Osteoblast (primary cell): ENCODE measurements at regions not wholly inside any gene's neighbourhood (a gene's known extent, or its start where the extent isn't known, plus 50 kb on each side); places are given as distances from the start of the nearest gene placed in this dataset.

ENCODE experiments used
- DNase-seq: peaks from one replicate; pipeline ENCODE4 v3.0.0; 2011; ENCODE audit warnings: low spot score, mixed read lengths; ENCODE audit not compliant: insufficient read length; ENCODE audit errors: missing footprints
- H2AFZ ChIP-seq: 2 replicates; pipeline ENCODE4 v1.6.0; 2011; ENCODE audit warnings: mild to moderate bottlenecking, low read length
- H3K27ac ChIP-seq: 2 replicates; pipeline ENCODE4 v1.5.1; 2011; ENCODE audit warnings: mild to moderate bottlenecking, low read depth, low read length, moderate library complexity
- H3K27me3 ChIP-seq: 2 replicates; pipeline ENCODE4 v1.6.0; 2012; ENCODE audit warnings: mild to moderate bottlenecking, control low read depth, inconsistent platforms, low read length, moderate library complexity; ENCODE audit not compliant: insufficient read depth
- H3K36me3 ChIP-seq: 2 replicates; pipeline ENCODE4 v1.5.1; 2011; ENCODE audit warnings: mild to moderate bottlenecking, low read length, control low read depth, moderate library complexity; ENCODE audit not compliant: insufficient read depth
- H3K4me1 ChIP-seq: 2 replicates; pipeline ENCODE4 v1.5.1; 2011; ENCODE audit warnings: mild to moderate bottlenecking, low read length, control low read depth, moderate library complexity; ENCODE audit not compliant: insufficient read depth
- H3K4me2 ChIP-seq: 2 replicates; pipeline ENCODE4 v1.6.0; 2011; ENCODE audit warnings: mild to moderate bottlenecking, low read length; ENCODE audit not compliant: insufficient read depth
- H3K4me3 ChIP-seq: fragments of 200-600 bp; sonication (generic); 3 replicates; pipeline ENCODE4 v1.5.1; 2012; ENCODE audit warnings: mild to moderate bottlenecking, low read length, inconsistent platforms; ENCODE audit not compliant: insufficient read depth
- H3K79me2 ChIP-seq: 2 replicates; pipeline ENCODE4 v1.6.0; 2012; ENCODE audit warnings: mild to moderate bottlenecking, low read length, control low read depth, inconsistent platforms; ENCODE audit not compliant: insufficient read depth
- H3K9me3 ChIP-seq: 2 replicates; pipeline ENCODE4 v1.5.1; 2011; ENCODE audit warnings: low read depth, low read length, control low read depth
- H4K20me1 ChIP-seq: 2 replicates; pipeline ENCODE4 v1.6.0; 2012; ENCODE audit warnings: mild to moderate bottlenecking, low read length, control low read depth; ENCODE audit not compliant: insufficient read depth
- CTCF ChIP-seq: IDR thresholded peaks from 2 replicates; pipeline ENCODE4 v1.5.1; 2011; ENCODE audit warnings: mild to moderate bottlenecking, low read depth, low read length, moderate library complexity; ENCODE audit errors: extremely low read depth

- Histone ChIP-seq H3K4me1 (no peaks in the 10 kb centered on the region), H3K4me2 (no peak overlapping the region), H3K79me2 (no peaks in the 10 kb centered on the region), H3K4me3 (no peak overlapping the region), H3K36me3 (no peaks in the 10 kb centered on the region), H4K20me1 (no peaks in the 10 kb centered on the region), H3K27ac (no peak overlapping the region), H3K9me3 (no peaks in the 10 kb centered on the region), H3K27me3 (no peaks in the 10 kb centered on the region), H2AFZ (no peak overlapping the region)
- no peak for DNase-seq
- no peak for TF ChIP-seq CTCF
Measured at GRCh38 chr12:85672436-85672835, 163.8 kb downstream of the RASSF9 start.

- Histone ChIP-seq H3K9me3 (no peaks in the 10 kb centered on the region), H3K4me2 (no peak overlapping the region), H3K27ac (no peak overlapping the region), H3K4me1 (no peaks in the 10 kb centered on the region), H3K36me3 (no peaks in the 10 kb centered on the region), H3K4me3 (no peak overlapping the region), H2AFZ (no peak overlapping the region), H3K27me3 (no peaks in the 10 kb centered on the region), H4K20me1 (no peaks in the 10 kb centered on the region), H3K79me2 (no peaks in the 10 kb centered on the region)
- no peak for DNase-seq
- no peak for TF ChIP-seq CTCF
Measured at GRCh38 chr12:85673921-85674420, 162.2 kb downstream of the RASSF9 start.

- H3K4me1 ChIP-seq, result no peaks in the 10 kb centered on the region
- H2AFZ ChIP-seq, result no peak overlapping the region
- H3K4me3 ChIP-seq, result no peak overlapping the region
- TF ChIP-seq CTCF, result no peak
- H4K20me1 ChIP-seq, result no peaks in the 10 kb centered on the region
- no peak overlapping the region for H3K4me2 ChIP-seq
- H3K27me3 ChIP-seq, result no peaks in the 10 kb centered on the region
- H3K36me3 ChIP-seq, result no peaks in the 10 kb centered on the region
- DNase-seq, result no peak
- no peaks in the 10 kb centered on the region for H3K9me3 ChIP-seq
- H3K27ac ChIP-seq, result no peak overlapping the region
- H3K79me2 ChIP-seq, result no peaks in the 10 kb centered on the region
Measured at GRCh38 chr12:85676816-85677749, 159.1 kb downstream of the RASSF9 start.

GRCh38 chr12:85679296-85679695, 156.9 kb downstream of the RASSF9 start:
- no peak for DNase-seq
- Histone ChIP-seq H3K4me2 (no peak overlapping the region), H2AFZ (no peak overlapping the region), H3K36me3 (no peaks in the 10 kb centered on the region), H3K9me3 (no peaks in the 10 kb centered on the region), H3K27ac (no peak overlapping the region), H3K4me3 (no peak overlapping the region), H3K79me2 (no peaks in the 10 kb centered on the region), H3K27me3 (no peaks in the 10 kb centered on the region), H4K20me1 (no peaks in the 10 kb centered on the region), H3K4me1 (no peaks in the 10 kb centered on the region)
- no peak for TF ChIP-seq CTCF
